HCT116 (cell line): ENCODE measurements at regions not wholly inside any gene's neighbourhood (a gene's known extent, or its start where the extent isn't known, plus 50 kb on each side); places are given as distances from the start of the nearest gene placed in this dataset.

Experiments
- CBX3 ChIP-seq: IDR thresholded peaks from 2 replicates; pipeline ENCODE4 v1.6.1; 2012; ENCODE audit warnings: low read depth
- EGR1 ChIP-seq: IDR thresholded peaks from 2 replicates; pipeline ENCODE4 v1.6.1; 2012; ENCODE audit warnings: low read depth
- EZH2 ChIP-seq: fragments of 200-600 bp; sonication (generic); IDR thresholded peaks from 2 replicates; pipeline ENCODE4 v1.6.1; 2017; ENCODE audit warnings: antibody characterized with exemption, mixed run types
- EZH2phosphoT487 ChIP-seq: fragments of 200-600 bp; IDR thresholded peaks from 2 replicates; pipeline ENCODE4 v1.6.1; 2018; ENCODE audit warnings: antibody characterized with exemption, borderline replicate concordance
- POLR2A ChIP-seq: IDR thresholded peaks from 2 replicates; pipeline ENCODE4 v1.7.0; 2011; ENCODE audit warnings: borderline replicate concordance; ENCODE audit not compliant: insufficient read depth, insufficient read length; ENCODE audit errors: extremely low read depth
- POLR2AphosphoS5 ChIP-seq: IDR thresholded peaks from 2 replicates; pipeline ENCODE4 v1.6.1; 2011; ENCODE audit warnings: mild to moderate bottlenecking, low read depth, low read length, moderate library complexity
- SIN3A ChIP-seq: IDR thresholded peaks from 2 replicates; pipeline ENCODE4 v1.6.1; 2012; ENCODE audit warnings: low read depth
- TCF7L2 ChIP-seq: IDR thresholded peaks from 2 replicates; pipeline ENCODE4 v1.7.0; 2011; ENCODE audit warnings: borderline replicate concordance, inconsistent platforms; ENCODE audit not compliant: insufficient read depth, insufficient read length; ENCODE audit errors: extremely low read depth
- YY1 ChIP-seq: IDR thresholded peaks from 2 replicates; pipeline ENCODE4 v1.6.1; 2011; ENCODE audit warnings: low read length, low read depth, moderate library complexity, mild to moderate bottlenecking; ENCODE audit not compliant: insufficient replicate concordance; ENCODE audit errors: extremely low read depth
- ZNF274 ChIP-seq: fragments of 200-500 bp; sonication (Bioruptor generic); IDR thresholded peaks from 2 replicates; pipeline ENCODE4 v1.6.1; 2014; ENCODE audit warnings: mild to moderate bottlenecking, low read depth, low read length, inconsistent platforms
- TF ChIP-seq, protein P1 (sequence below), 3 experiments: fragments of 200-600 bp in 1 of 3; sonication (generic) in 1 of 3; IDR thresholded peaks in 2 of 3; conservative IDR thresholded peaks in 1 of 3; 2 replicates each; pipeline ENCODE4 v1.5.1; 2012 to 2017; ENCODE audit warnings: low read depth in 2 of 3, low read length in 2 of 3, antibody characterized with exemption in 1 of 3, borderline replicate concordance in 1 of 3, control low read depth in 1 of 3, mild to moderate bottlenecking in 1 of 3, mixed read lengths in 1 of 3, mixed run types in 1 of 3, moderate library complexity in 1 of 3; ENCODE audit not compliant: insufficient read depth in 1 of 3
- TF ChIP-seq, protein P2 (sequence below): IDR thresholded peaks from 2 replicates; pipeline ENCODE4 v1.6.1; 2012; ENCODE audit warnings: low read depth
- TF ChIP-seq, protein P3 (sequence below): IDR thresholded peaks from 2 replicates; pipeline ENCODE4 v1.6.1; 2011; ENCODE audit warnings: mild to moderate bottlenecking, low read length, moderate library complexity; ENCODE audit not compliant: insufficient replicate concordance; ENCODE audit errors: extremely low read depth

DNA sequence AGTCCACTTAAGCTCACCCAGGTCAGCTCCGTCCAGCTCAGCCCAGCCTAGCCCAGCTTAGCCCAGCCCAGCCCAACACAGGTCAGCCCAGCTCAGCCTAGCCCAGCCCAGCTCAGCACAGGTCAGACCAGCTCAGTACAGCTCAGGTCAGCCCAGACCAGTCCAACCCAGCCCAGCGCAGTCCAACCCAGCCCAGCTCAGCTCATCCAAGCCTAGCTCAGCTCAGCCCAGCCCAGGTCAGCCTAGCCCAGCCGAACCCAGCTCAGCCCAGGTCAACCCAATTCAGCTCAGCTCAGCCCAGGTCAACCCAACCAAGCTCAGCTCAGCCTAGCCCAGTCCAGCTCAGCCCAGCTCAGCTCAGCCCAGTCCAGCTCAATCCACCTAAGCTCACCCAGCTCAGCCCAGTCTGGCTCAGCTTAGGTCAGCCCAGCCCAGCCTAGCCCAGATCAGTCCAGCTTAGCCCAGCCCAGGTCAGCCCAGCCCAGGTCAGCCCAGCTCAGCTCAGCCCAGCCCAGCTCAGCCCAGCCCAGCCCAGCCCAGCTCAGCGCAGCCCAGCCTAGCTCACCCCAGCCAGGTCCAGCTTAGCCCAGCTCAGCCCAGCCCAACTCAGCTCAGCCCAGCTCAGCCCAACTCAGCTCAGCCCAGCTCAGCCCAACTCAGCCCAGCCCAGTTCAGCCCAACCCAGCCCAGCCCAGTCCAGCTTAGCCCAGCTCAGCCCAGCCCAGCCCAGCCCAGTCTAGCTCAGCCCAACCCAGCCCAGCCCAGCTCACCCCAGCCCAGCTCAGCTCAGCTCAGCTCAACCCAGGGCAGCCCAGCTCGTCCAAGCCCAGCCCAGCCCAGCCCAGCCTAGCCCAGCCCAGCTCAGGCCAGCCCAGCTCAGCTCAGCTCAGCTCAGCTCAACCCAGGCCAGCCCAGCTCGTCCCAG lies 184.0 kb downstream of the TMEM121 start:
- TF ChIP-seq EZH2 (no peak), POLR2A (no peak), POLR2AphosphoS5 (no peak), EZH2phosphoT487 (no peak), ZNF274 (no peak), TCF7L2 (no peak), CBX3 (no peak), YY1 (no peak), EGR1 (no peak), SIN3A (no peak)
- TF ChIP-seq, protein P1, sequence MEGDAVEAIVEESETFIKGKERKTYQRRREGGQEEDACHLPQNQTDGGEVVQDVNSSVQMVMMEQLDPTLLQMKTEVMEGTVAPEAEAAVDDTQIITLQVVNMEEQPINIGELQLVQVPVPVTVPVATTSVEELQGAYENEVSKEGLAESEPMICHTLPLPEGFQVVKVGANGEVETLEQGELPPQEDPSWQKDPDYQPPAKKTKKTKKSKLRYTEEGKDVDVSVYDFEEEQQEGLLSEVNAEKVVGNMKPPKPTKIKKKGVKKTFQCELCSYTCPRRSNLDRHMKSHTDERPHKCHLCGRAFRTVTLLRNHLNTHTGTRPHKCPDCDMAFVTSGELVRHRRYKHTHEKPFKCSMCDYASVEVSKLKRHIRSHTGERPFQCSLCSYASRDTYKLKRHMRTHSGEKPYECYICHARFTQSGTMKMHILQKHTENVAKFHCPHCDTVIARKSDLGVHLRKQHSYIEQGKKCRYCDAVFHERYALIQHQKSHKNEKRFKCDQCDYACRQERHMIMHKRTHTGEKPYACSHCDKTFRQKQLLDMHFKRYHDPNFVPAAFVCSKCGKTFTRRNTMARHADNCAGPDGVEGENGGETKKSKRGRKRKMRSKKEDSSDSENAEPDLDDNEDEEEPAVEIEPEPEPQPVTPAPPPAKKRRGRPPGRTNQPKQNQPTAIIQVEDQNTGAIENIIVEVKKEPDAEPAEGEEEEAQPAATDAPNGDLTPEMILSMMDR (IDR thresholded peaks at IDR 0.05 in 2 of 3, conservative IDR thresholded peaks at IDR 0.05 in 1 of 3; ENCODE audit: borderline replicate concordance in 1 of 3, insufficient read depth in 1 of 3, low read depth in 2 of 3, low read length in 2 of 3) = no peak
- TF ChIP-seq, protein P2, sequence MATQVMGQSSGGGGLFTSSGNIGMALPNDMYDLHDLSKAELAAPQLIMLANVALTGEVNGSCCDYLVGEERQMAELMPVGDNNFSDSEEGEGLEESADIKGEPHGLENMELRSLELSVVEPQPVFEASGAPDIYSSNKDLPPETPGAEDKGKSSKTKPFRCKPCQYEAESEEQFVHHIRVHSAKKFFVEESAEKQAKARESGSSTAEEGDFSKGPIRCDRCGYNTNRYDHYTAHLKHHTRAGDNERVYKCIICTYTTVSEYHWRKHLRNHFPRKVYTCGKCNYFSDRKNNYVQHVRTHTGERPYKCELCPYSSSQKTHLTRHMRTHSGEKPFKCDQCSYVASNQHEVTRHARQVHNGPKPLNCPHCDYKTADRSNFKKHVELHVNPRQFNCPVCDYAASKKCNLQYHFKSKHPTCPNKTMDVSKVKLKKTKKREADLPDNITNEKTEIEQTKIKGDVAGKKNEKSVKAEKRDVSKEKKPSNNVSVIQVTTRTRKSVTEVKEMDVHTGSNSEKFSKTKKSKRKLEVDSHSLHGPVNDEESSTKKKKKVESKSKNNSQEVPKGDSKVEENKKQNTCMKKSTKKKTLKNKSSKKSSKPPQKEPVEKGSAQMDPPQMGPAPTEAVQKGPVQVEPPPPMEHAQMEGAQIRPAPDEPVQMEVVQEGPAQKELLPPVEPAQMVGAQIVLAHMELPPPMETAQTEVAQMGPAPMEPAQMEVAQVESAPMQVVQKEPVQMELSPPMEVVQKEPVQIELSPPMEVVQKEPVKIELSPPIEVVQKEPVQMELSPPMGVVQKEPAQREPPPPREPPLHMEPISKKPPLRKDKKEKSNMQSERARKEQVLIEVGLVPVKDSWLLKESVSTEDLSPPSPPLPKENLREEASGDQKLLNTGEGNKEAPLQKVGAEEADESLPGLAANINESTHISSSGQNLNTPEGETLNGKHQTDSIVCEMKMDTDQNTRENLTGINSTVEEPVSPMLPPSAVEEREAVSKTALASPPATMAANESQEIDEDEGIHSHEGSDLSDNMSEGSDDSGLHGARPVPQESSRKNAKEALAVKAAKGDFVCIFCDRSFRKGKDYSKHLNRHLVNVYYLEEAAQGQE = no peak
- TF ChIP-seq, protein P3, sequence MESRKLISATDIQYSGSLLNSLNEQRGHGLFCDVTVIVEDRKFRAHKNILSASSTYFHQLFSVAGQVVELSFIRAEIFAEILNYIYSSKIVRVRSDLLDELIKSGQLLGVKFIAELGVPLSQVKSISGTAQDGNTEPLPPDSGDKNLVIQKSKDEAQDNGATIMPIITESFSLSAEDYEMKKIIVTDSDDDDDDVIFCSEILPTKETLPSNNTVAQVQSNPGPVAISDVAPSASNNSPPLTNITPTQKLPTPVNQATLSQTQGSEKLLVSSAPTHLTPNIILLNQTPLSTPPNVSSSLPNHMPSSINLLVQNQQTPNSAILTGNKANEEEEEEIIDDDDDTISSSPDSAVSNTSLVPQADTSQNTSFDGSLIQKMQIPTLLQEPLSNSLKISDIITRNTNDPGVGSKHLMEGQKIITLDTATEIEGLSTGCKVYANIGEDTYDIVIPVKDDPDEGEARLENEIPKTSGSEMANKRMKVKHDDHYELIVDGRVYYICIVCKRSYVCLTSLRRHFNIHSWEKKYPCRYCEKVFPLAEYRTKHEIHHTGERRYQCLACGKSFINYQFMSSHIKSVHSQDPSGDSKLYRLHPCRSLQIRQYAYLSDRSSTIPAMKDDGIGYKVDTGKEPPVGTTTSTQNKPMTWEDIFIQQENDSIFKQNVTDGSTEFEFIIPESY = no peak
